NCI-H2227 (cell line): ENCODE measurements at regions not wholly inside any gene's neighbourhood (a gene's known extent, or its start where the extent isn't known, plus 50 kb on each side); places are given as distances from the start of the nearest gene placed in this dataset.
"Not testable (repeated sequence)": the region's sequence is repeated elsewhere in the genome, so short reads cannot be mapped to it uniquely, and the experiment has no call there.

ENCODE experiments used
- DNase-seq: peaks from one replicate; lab custom pipeline; 2025; ENCODE audit not compliant: unreplicated experiment; lab: John Stamatoyannopoulos, UW

DNA sequence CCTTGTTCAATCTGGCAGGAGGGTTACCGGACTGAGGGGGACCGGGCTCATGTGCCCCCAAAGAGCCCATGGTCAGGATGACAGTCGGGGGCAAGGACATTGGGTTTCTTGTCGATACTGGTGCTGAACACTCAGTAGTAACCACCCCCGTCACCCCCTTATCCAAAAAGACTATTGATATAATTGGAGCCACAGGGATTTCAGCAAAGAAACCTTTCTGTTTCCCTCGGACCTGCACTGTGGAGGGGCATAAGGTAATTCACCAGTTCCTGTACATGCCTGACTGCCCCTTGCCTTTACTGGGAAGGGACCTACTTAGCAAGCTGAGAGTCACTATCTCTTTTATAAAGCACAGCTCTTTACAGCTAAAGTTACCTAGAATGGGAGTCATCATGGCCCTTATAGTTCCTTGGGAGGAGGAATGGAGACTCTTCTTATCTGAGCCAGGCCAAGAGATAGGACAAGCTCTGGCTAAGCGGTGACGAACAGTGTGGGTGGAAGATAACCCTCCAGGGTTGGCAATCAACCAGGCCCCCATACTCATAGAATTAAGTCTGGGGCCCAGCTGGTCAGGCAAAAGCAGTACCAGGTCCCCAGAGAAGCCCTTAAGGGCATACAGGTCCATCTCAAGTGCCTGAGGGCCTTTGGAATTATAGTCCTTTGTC is 603.7 kb downstream of the UQCRFS1 start:
- DNase-seq: no peak

DNA sequence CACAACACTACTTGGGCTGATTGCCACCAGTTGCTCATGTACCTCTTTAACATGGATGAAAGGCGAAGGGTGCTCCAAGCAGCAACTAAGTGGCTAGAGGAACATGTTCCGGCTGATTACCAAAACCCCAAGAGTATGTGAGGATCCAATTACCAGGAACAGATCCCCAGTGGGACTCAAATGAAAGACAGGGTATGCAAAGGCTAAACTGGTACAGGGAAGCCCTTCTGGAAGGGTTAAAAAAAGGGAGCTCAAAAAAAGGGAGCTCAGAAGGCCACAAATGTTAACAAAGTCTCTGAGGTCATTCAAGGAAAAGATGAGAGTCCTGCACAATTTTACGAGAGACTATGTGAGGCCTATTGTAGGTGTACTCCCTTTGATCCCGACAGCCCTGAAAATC is 604.7 kb downstream of the UQCRFS1 start:
- no peak for DNase-seq

- DNase-seq: no peak
Measured at GRCh38 chr19:28607066-28607583, 605.8 kb downstream of the UQCRFS1 start.

DNA sequence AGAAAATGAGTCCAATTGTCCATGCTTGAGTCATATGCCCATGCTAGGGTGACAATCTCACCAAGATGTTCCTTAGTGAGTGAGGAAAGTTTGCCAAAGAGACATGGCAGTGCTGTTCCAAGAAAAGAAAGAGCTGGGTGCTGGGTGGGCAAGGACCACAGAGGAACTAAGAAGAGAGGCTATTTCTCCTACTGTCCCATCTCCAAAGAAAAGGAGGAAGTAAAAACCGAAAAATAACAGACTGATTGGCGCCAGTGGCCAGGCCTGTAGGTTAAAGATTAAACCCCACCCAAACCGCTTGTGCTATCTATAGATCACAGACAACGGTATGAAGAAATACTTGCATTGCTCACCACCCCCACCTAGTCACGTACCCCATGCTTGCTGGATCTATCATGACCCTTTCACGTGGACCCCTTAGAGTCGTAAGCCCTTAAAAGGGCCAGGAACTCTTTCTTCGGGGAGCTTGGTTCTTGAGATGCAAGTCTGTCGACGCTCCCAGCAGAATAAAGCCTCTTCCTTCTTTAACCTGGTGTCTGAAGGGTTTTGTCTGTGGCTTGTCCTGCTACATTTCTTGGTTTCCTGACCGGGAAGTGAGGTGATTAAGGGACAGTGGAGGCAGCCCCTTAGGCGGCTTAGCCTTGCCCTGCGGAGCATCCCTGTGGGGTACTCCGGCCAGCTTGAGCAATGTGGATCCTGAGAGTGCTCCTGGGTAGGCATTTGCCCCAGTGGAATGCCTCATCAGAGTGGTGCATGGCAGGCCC is 606.5 kb downstream of the UQCRFS1 start:
- no peak for DNase-seq

DNA sequence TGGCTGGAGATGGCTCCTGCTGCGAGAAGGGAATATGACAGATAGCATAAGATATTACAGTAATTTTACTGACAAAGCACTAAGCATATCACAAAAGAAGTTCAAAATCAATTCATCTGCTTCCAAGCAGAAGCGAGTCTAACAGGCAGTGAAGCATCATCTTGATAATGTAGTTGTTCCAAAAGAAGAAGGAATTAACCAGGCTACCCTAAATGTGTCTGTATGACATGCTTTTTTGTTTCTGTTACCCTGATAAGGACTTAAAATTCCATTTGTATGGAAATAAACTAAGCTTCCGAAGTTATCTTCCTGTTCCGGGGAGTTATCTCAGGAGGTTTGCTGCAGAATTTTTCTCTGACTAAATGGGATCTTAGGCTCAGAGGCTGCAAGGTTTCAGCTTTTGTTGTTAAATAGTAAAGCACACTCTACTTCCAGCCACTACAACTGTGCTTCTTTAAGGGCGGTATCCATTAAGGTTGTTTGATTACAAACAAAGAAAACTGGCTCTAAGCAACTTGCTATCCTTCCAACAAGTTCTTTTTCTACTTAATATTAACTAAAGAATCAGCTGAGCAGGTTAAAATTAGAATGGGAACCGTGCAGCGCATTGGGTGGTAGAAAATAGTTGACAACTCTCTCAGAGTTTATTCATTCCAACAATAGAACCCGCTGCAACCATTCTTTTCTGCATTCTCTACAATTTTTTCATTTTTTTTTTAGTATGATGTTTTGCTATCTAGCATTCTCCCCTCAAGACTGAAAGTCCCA is 607.3 kb downstream of the UQCRFS1 start:
- DNase-seq: no peak

DNA sequence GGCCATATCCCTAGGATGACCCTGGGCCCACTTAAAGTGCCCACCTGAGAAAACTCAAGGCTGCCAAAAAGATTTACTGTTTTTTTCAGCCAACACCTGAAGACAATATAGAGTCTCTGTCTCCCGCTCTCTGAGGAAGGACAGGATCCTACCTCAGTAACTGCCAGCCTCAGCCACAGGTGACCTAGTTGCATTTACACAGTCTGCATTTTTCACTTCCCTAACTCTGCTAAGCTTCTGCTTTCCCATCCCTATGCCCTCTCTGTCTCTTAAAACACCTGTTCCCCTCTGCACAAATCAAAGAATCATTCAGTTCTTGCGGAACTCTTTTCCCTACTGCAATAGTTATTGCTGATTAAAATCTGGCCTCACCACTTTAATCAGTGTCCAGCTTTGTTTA is 609.5 kb downstream of the UQCRFS1 start:
- no peak for DNase-seq

DNA sequence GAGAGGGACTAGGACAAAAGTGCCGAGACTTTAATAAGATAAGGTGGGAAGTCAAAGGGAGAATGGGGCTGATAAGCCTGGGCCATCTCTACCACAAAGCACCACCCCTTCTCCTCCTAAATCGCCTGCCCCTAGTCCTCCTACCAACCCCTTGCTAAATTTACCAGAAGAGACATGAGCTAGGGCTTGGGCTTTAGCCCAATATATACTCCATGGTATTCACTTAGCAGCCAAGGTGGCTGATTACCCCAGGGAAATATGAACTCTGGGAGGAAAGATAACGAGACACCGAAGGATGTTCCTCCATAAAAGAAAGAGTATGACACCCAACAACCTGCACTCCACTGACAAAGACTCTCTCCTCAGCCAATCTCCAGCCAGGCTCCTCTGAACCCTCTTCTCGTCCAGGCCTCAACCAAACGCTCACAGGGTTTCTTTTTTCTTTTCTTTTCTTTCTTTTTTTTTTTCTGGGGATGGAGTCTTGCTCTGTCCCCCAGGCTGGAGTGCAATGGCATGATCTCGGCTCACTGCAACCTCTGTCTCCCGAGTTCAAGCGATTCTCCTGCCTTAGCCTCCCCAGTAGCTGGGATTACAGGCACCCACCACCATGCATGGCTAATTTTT is 610.2 kb downstream of the UQCRFS1 start:
- DNase-seq: no peak

DNA sequence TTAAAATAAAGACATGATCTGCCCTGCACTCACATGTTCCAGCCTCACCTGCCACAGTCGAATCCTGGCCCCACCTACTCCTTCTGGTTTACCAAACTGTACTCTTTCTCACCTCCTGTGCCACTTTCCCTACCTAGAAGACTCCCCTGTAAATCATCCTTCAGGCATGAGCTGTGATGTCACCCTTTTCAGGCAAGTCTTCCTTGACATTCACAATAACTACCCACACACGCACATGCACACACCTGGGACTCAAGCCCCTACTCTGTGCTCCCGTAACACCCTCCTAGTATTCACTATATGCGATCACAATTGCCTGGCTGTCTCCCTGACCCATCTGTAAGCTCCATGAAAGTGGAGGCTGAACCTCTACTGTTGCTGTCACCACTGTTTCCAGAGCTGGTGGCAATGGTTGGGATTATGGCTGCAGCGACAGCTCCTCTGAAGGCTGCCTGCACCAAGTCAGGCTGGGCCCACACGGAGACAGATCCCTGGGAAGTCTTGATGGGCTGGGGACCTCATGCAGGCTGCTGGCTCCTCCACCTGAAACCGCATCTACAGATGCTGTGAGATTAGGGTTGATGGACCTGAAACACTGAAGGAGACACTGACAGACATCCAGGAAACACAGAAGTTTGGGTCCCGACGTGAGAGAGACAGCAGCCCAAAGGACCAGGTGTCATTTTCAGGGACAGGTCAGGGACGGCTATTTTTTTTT is 611.1 kb downstream of the UQCRFS1 start:
- no peak for DNase-seq

- no peak for DNase-seq
Measured at GRCh38 chr19:28598861-28599260, 614.1 kb downstream of the UQCRFS1 start.

- peak; percentile 85 for DNase-seq
Measured at GRCh38 chr19:28596561-28597071, 616.3 kb downstream of the UQCRFS1 start.

DNA sequence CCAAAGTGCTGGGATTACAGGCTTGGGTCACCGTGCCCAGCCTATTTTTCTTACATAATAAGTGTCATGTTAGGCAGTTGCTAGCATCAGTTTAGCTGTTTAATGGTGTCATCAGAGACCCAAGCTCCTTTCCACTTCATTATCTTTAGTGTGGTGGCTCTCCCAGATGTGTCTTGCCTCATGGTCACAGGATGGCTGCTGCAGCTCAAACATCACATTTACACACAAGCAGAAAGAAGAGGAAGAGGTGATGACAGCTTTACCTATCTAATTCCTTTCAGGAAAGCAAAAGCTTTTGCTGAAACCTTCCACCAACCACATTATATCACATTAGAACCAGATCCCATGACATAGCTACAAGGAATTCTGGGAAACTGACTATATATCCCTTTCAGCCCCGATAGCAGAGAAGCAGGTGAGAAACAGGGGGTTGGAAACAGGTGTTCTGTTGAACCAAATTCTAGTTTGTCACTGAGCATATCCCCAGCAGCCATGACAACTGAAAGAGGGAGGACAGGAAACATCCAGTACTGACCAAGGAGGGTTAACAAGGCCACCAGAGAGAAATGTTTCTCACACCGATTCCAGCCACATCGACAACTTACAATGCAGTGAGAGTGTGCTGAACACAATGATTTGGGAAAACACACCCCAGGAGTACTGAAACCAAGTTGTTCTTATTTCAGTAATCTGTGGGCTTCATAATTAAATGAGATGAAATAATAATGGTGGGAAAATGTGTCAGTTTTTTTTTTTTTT is 617.0 kb downstream of the UQCRFS1 start:
- DNase-seq: no peak

DNA sequence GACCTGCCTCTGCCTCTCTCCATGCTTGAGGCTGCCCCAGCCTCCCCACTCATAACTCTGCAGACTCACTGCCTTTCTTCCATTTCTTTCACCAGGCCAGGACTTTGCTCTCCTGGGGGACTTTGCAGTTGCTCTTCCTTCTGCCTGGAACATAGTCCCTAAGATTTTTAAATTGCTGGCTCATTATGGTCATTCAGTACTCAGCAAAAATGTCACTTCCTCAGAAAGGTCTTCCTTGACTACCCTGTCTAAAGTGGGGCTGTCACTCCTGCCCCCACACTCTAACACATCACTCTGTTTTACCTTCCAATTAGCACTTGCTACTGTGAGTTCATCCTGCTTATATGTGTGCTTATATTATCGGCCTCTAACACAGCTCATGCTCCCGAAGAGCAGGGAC is 618.2 kb downstream of the UQCRFS1 start:
- no peak for DNase-seq

GRCh38 chr19:28589991-28590411 is 623.0 kb downstream of the UQCRFS1 start:
- not testable (repeated sequence) for DNase-seq

DNA sequence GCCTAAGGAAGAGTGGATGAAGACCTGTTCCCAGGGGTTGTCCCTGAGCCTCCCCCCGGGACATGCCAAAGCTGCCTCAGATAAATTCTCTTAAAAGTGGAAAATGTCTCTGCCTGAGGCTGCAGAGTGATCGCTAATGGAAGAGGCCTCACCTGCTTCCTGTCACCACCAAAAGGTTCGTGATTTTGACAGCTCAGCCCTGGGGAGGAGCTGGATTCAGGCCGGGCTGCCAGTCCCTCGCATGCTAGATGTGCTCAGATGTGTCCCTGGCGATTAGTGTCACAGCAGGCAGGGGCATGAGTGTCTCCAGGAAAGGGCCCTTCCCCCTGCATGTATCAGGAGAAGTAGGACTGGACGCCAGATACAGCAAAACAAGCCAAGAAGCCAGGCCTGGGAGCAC is 626.5 kb downstream of the UQCRFS1 start:
- peak; percentile 57 for DNase-seq

DNA sequence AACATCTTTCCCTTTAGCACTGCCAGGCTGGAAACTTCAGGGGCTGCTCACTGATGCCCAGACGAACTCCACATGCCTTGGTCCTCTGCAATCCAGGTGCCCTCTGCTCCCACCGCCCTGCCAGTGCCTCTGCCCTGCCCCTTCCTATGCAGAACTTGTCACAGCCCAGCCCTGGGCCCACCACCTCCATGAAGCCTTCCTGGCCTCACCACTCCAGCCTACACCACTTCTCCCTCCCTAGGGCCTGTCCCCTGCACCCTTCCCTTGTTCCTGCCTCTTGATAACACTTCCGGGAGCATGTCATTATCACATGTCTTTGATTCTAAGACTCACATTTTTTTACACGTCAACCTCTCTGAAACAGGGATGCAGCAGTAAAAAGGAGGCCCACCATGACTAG is 627.2 kb downstream of the UQCRFS1 start:
- no peak for DNase-seq

GRCh38 chr19:28583713-28584112 is 629.2 kb downstream of the UQCRFS1 start:
- no peak for DNase-seq

GRCh38 chr19:28583242-28583641 is 629.7 kb downstream of the UQCRFS1 start:
- DNase-seq: no peak

DNA sequence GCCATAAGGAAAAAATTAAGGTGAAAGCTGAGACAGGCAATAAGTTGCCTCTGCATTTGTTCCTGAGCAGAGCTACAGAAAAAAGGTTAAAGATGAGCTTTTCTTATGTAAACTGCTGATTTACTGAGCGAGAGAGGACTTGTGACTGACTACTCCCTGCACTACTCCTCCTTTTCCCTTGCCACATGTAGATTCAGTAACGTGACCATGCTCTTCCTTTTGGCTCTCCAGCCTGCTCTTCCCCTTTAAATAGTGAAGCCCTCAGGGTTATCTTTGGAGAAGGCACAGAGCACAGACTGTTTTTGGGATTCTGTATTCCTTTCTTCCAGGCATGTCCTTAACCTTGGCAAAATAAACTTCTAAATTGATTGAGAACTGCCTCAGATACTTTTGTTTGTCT is 630.2 kb downstream of the UQCRFS1 start:
- DNase-seq: no peak

DNA sequence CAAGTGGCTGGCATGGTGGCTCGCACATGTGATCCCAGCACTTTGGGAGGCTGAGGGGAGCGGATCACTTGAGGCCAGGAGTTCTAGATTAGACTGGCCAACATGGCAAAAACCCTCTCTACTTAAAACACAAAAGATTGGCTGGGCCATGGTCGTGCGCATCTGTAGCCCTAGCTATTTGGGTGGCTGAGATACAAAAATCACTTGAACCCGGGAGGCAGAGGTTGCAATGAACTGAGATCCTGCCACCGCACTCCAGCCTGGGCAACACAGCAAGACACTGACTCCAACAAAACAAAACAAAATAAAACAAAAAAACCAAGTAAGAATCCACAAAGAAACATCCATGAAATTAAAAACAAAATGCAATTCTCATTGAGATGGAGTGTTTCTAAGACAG is 630.6 kb downstream of the UQCRFS1 start:
- DNase-seq: no peak

DNA sequence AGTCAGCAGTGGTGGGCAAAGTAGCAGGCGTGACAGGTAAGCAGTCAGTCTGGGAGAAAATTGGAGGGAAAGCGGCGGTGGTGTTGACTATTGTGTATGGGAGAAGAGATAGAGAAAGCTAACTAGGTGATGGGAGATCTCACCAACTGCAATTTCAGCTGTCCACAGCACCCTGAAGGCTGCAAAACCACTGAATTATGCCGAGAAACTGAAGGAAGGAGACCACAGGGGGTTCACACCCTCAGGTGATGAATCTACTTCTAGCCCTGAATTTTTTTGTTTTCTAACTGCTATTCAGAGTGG is 631.5 kb downstream of the UQCRFS1 start:
- DNase-seq: no peak
